RWPE1 (cell line): ENCODE measurements at regions not wholly inside any gene's neighbourhood (a gene's known extent, or its start where the extent isn't known, plus 50 kb on each side); places are given as distances from the start of the nearest gene placed in this dataset.

Experiments
- CTCF ChIA-PET: fragments of 350-600 bp; sonication (Branson Sonifier 250); formaldehyde crosslinking; extraction: SDS; loops from one replicate; lab custom pipeline; 2021; lab: Yijun Ruan, JAX
- POLR2A ChIA-PET: fragments of 400-600 bp; formaldehyde crosslinking; extraction: SDS; loops from one replicate; lab custom pipeline; 2020; ENCODE audit warnings: antibody characterized with exemption; ENCODE audit not compliant: low non-redundant PET; lab: Yijun Ruan, JAX
- DNase-seq: peaks from one replicate; pipeline ENCODE4 v3.0.0; 2012; ENCODE audit warnings: low spot score
- H3K27ac ChIP-seq: fragments of 450-650 bp; 2 replicates; pipeline ENCODE4 v1.5.1; 2017
- CTCF ChIP-seq: fragments of 450-650 bp; conservative IDR thresholded peaks from 2 replicates; pipeline ENCODE4 v1.5.1; 2017; ENCODE audit warnings: low read depth, mild to moderate bottlenecking

GRCh38 chr3:17800232-17800631, 57.8 kb upstream of the TBC1D5 start:
- POLR2A ChIA-PET = no interaction called here
- TF ChIP-seq CTCF = no peak
- DNase-seq = no peak
- H3K27ac ChIP-seq = no peak overlapping the region
- CTCF ChIA-PET = no interaction called here

- no peak for TF ChIP-seq CTCF
- ChIA-PET POLR2A (no interaction called here), CTCF (no interaction called here)
- H3K27ac ChIP-seq = no peak overlapping the region
- no peak for DNase-seq
Observed at GRCh38 chr3:17799312-17799711, 56.9 kb upstream of the TBC1D5 start.

- no peak overlapping the region for H3K27ac ChIP-seq
- CTCF ChIA-PET = no interaction called here
- DNase-seq = no peak
- POLR2A ChIA-PET = no interaction called here
- no peak for TF ChIP-seq CTCF
Observed at GRCh38 chr3:17798000-17798399, 55.6 kb upstream of the TBC1D5 start.

GRCh38 chr3:17795711-17796110, 53.3 kb upstream of the TBC1D5 start:
- CTCF ChIA-PET = no interaction called here
- H3K27ac ChIP-seq = no peak overlapping the region
- no peak for TF ChIP-seq CTCF
- POLR2A ChIA-PET = no interaction called here
- DNase-seq = no peak

GRCh38 chr3:17795280-17795679, 52.8 kb upstream of the TBC1D5 start:
- CTCF ChIA-PET = no interaction called here
- no peak for DNase-seq
- POLR2A ChIA-PET = no interaction called here
- H3K27ac ChIP-seq = no peak overlapping the region
- TF ChIP-seq CTCF = no peak

- TF ChIP-seq CTCF = no peak
- ChIA-PET CTCF (no interaction called here), POLR2A (no interaction called here)
- no peak overlapping the region for H3K27ac ChIP-seq
- DNase-seq = no peak
Observed at GRCh38 chr3:17793542-17794195, 51.2 kb upstream of the TBC1D5 start.
